Stimulated activated CD4-positive, alpha-beta T cell treated with anti-CD3 and anti-CD28 coated beads, Interleukin-1b, Interleukin-23, amount 100 ng/mL, for 24 hours (primary cell): ENCODE measurements at regions not wholly inside any gene's neighbourhood (a gene's known extent, or its start where the extent isn't known, plus 50 kb on each side); places are given as distances from the start of the nearest gene placed in this dataset.

ENCODE experiments used
- DNase-seq, 4 experiments: peaks; one replicate each; pipeline ENCODE4 v3.0.0-alpha.2; 2020; ENCODE audit warnings: low read depth in 4 of 4, low spot score in 1 of 4

GRCh38 chr16:18059089-18059488, 277.4 kb downstream of the NPIPA8 start:
- no peak for DNase-seq

GRCh38 chr16:18055411-18055916, 281.1 kb downstream of the NPIPA8 start:
- no peak for DNase-seq

- no peak for DNase-seq
These were observed 285.8 kb downstream of the NPIPA8 start for GRCh38 chr16:18050777-18051176.

- DNase-seq = no peak
These were observed 286.3 kb downstream of the NPIPA8 start for GRCh38 chr16:18050234-18050633.

- DNase-seq = no peak
These were observed 286.9 kb downstream of the NPIPA8 start for GRCh38 chr16:18049547-18050133.

- DNase-seq = no peak
These were observed 287.5 kb downstream of the NPIPA8 start for GRCh38 chr16:18048853-18049546.

GRCh38 chr16:18047761-18048160, 288.8 kb downstream of the NPIPA8 start:
- no peak for DNase-seq

- no peak for DNase-seq
These were observed 291.2 kb downstream of the NPIPA8 start for GRCh38 chr16:18045356-18045755.

GRCh38 chr16:18041864-18042834, 294.4 kb downstream of the NPIPA8 start:
- DNase-seq = no peak

GRCh38 chr16:18039931-18040330, 296.6 kb downstream of the NPIPA8 start:
- no peak for DNase-seq

- no peak for DNase-seq
These were observed 299.5 kb downstream of the NPIPA8 start for GRCh38 chr16:18037051-18037450.

GRCh38 chr16:18024611-18025010, 311.9 kb downstream of the NPIPA8 start:
- no peak for DNase-seq

GRCh38 chr16:18018376-18018775, 318.2 kb downstream of the NPIPA8 start:
- DNase-seq = no peak

- DNase-seq = no peak
These were observed 322.7 kb downstream of the NPIPA8 start for GRCh38 chr16:18013863-18014262.

GRCh38 chr16:18008356-18008755, 328.2 kb downstream of the NPIPA8 start:
- no peak for DNase-seq

- DNase-seq = no peak
These were observed 333.5 kb downstream of the NPIPA8 start for GRCh38 chr16:18003033-18003432.

- no peak for DNase-seq
These were observed 337.5 kb downstream of the NPIPA8 start for GRCh38 chr16:17998996-17999395.

- no peak for DNase-seq
These were observed 338.0 kb downstream of the NPIPA8 start for GRCh38 chr16:17998550-17998949.

- no peak for DNase-seq
These were observed 342.5 kb downstream of the NPIPA8 start for GRCh38 chr16:17994027-17994426.

GRCh38 chr16:17992416-17992815, 344.1 kb downstream of the NPIPA8 start:
- DNase-seq = no peak

- DNase-seq = no peak
These were observed 347.3 kb downstream of the NPIPA8 start for GRCh38 chr16:17989255-17989654.

- DNase-seq = no peak
These were observed 347.7 kb downstream of the NPIPA8 start for GRCh38 chr16:17988839-17989238.
